PC-3 (cell line): ENCODE measurements at regions not wholly inside any gene's neighbourhood (a gene's known extent, or its start where the extent isn't known, plus 50 kb on each side); places are given as distances from the start of the nearest gene placed in this dataset.

Experiments used
- ATAC-seq: fragments of 200-7000 bp; cut with Tn5 transposase; 2 replicates; pipeline ENCODE4 v1.9.1; 2020; ENCODE audit warnings: mild to moderate bottlenecking, moderate library complexity
- BruUV-seq: library from RNA; stranded (reverse); fragments of 400-500 nt; replicated peaks from 2 replicates; lab custom pipeline; 2021; lab: Mats Ljungman, UMichigan
- CTCF ChIA-PET: fragments of 300-600 bp; sonication (Branson Sonifier 250); formaldehyde crosslinking; loops from one replicate; lab custom pipeline; 2022; ENCODE audit warnings: antibody characterized with exemption; lab: Charles Lee
- POLR2A ChIA-PET: fragments of 300-600 bp; sonication (Branson Sonifier 250); formaldehyde crosslinking; loops from one replicate; lab custom pipeline; 2022; ENCODE audit warnings: antibody characterized with exemption; ENCODE audit not compliant: unreplicated experiment; lab: Charles Lee
- DNase-seq: peaks from one replicate; pipeline ENCODE4 v3.0.0-alpha.2; 2015
- H2AFZ ChIP-seq: fragments of 300-600 bp; sonication (generic); 2 replicates; pipeline ENCODE4 v1.6.0; 2016; ENCODE audit warnings: antibody characterized with exemption, low read length
- H3F3A ChIP-seq: fragments of 300-600 bp; sonication (generic); one replicate; pipeline ENCODE4 v1.6.0; 2017; ENCODE audit warnings: antibody characterized with exemption, low read length, control low read depth, mild to moderate bottlenecking; ENCODE audit not compliant: unreplicated experiment
- H3K27ac ChIP-seq: fragments of 300-600 bp; sonication (generic); 2 replicates; pipeline ENCODE4 v1.5.1; 2016; ENCODE audit warnings: mild to moderate bottlenecking, low read length
- H3K27me3 ChIP-seq: fragments of 300-600 bp; sonication (generic); 2 replicates; pipeline ENCODE4 v1.6.1; 2016; ENCODE audit warnings: low read length, mixed read lengths
- H3K36me3 ChIP-seq: fragments of 300-600 bp; sonication (generic); 2 replicates; pipeline ENCODE4 v1.6.1; 2016; ENCODE audit warnings: low read depth, mixed run types, low read length, mixed read lengths
- H3K4me1 ChIP-seq: fragments of 300-600 bp; sonication (generic); 2 replicates; pipeline ENCODE4 v1.5.1; 2016; ENCODE audit warnings: low read length; ENCODE audit not compliant: insufficient read depth
- H3K4me2 ChIP-seq: fragments of 300-600 bp; sonication (generic); 2 replicates; pipeline ENCODE4 v1.6.0; 2016; ENCODE audit warnings: low read length
- H3K4me3 ChIP-seq: fragments of 300-600 bp; sonication (generic); 2 replicates; pipeline ENCODE4 v1.5.1; 2016; ENCODE audit warnings: mild to moderate bottlenecking, low read length, mixed read lengths
- H3K79me2 ChIP-seq: fragments of 300-600 bp; sonication (generic); 2 replicates; pipeline ENCODE4 v1.6.1; 2017; ENCODE audit warnings: low read length, mixed read lengths
- H3K9ac ChIP-seq: fragments of 300-600 bp; sonication (generic); 2 replicates; pipeline ENCODE4 v1.6.0; 2016; ENCODE audit warnings: mild to moderate bottlenecking, low read length
- H3K9me2 ChIP-seq: fragments of 300-600 bp; sonication (generic); replicated peaks from 2 replicates; pipeline ENCODE4 v1.6.1; 2016; ENCODE audit warnings: mixed run types, low read length, mixed read lengths
- H3K9me3 ChIP-seq: fragments of 300-600 bp; sonication (generic); 2 replicates; pipeline ENCODE4 v1.6.1; 2016; ENCODE audit warnings: low read length, mixed read lengths
- H4K20me1 ChIP-seq: fragments of 300-600 bp; sonication (generic); 2 replicates; pipeline ENCODE4 v1.6.1; 2016; ENCODE audit warnings: low read length, mixed read lengths
- CTCF ChIP-seq: fragments of 300-600 bp; sonication (generic); conservative IDR thresholded peaks from 2 replicates; pipeline ENCODE4 v1.5.1; 2017; ENCODE audit warnings: antibody characterized with exemption, low read depth, mild to moderate bottlenecking, low read length
- EZH2 ChIP-seq: fragments of 300-600 bp; sonication (generic); IDR thresholded peaks from one replicate; pipeline ENCODE4 v1.6.1; 2017; ENCODE audit warnings: antibody characterized with exemption, mild to moderate bottlenecking, low read length; ENCODE audit not compliant: unreplicated experiment
- EZH2phosphoT487 ChIP-seq: fragments of 300-600 bp; sonication (generic); IDR thresholded peaks from 2 replicates; pipeline ENCODE4 v1.6.1; 2018; ENCODE audit warnings: mild to moderate bottlenecking, antibody characterized with exemption, low read length, borderline replicate concordance
- intact Hi-C: fragments of 100-400 bp; cut with micrococcal nuclease; formaldehyde crosslinking; loops from 2 replicates; pipeline ENCODE4 v1.9.0; 2023

- H3K4me3 ChIP-seq: peak overlapping the region; percentile 24; the same call in 1 of the 2 replicates
- H2AFZ ChIP-seq: no peak overlapping the region; the same call in 1 of the 2 replicates
- TF ChIP-seq CTCF (no peak), EZH2 (no peak), EZH2phosphoT487 (no peak)
- no peaks in the 10 kb centered on the region for H3K79me2 ChIP-seq
- H3K27ac ChIP-seq: peak overlapping the region; percentile 93
- H3K9me3 ChIP-seq: no peaks in the 10 kb centered on the region
- no peaks in the 10 kb centered on the region for H3K27me3 ChIP-seq
- no peaks in the 10 kb centered on the region for H3K9me2 ChIP-seq
- intact Hi-C loops: loop anchor here (2.0 to 5.0 kb wide), 3 partner anchors 74 to 358 kb away; no protein-coding TSS in a partner anchor
- BruUV-seq: no TSS peak
- H3K4me2 ChIP-seq: peak overlapping the region; percentile 65
- H3K9ac ChIP-seq: peak overlapping the region; percentile 42
- ATAC-seq: peak; percentile 77
- H3K4me1 ChIP-seq: peaks cover 44% of the 10 kb centered on the region
- POLR2A ChIA-PET: no interaction called here
- DNase-seq: peak; percentile 81
- H3F3A ChIP-seq: peaks cover 11% of the 10 kb centered on the region
- CTCF ChIA-PET: no interaction called here
- H3K36me3 ChIP-seq: no peaks in the 10 kb centered on the region
- no peaks in the 10 kb centered on the region for H4K20me1 ChIP-seq
Measured at GRCh38 chr4:19381068-19381467, 870.6 kb upstream of the SLIT2 start.

GRCh38 chr4:19380600-19380999, 871.1 kb upstream of the SLIT2 start:
- Histone ChIP-seq H2AFZ (no peak overlapping the region; the same call in 1 of the 2 replicates), H3K9me3 (no peaks in the 10 kb centered on the region), H3K9me2 (no peaks in the 10 kb centered on the region), H3K27me3 (no peaks in the 10 kb centered on the region), H4K20me1 (no peaks in the 10 kb centered on the region), H3K4me1 (peaks cover 44% of the 10 kb centered on the region), H3K79me2 (no peaks in the 10 kb centered on the region), H3K9ac (peak overlapping the region; percentile 42), H3K36me3 (no peaks in the 10 kb centered on the region), H3K27ac (peak overlapping the region; percentile 93), H3K4me3 (peak overlapping the region; percentile 24; the same call in 1 of the 2 replicates), H3F3A (peaks cover 11% of the 10 kb centered on the region), H3K4me2 (peak overlapping the region; percentile 65)
- CTCF ChIA-PET: no interaction called here
- DNase-seq (peak; percentile 64), ATAC-seq (peak; percentile 76)
- TF ChIP-seq EZH2 (no peak), EZH2phosphoT487 (no peak), CTCF (no peak)
- BruUV-seq: no TSS peak
- POLR2A ChIA-PET: interaction anchor here (0.6 kb wide), 1 partner anchor 23 kb away, joined by 3 read pairs; no protein-coding TSS in a partner anchor
- intact Hi-C loops: loop anchor here (2.0 to 5.0 kb wide), 3 partner anchors 73 to 358 kb away; no protein-coding TSS in a partner anchor

GRCh38 chr4:19379191-19379708, 872.5 kb upstream of the SLIT2 start:
- Histone ChIP-seq H3K27ac (no peak overlapping the region), H3K4me2 (peak overlapping the region; percentile 65; the same call in 1 of the 2 replicates), H3F3A (peaks cover 11% of the 10 kb centered on the region), H3K9me2 (no peaks in the 10 kb centered on the region), H3K27me3 (no peaks in the 10 kb centered on the region), H2AFZ (no peak overlapping the region), H3K9ac (no peak overlapping the region), H3K79me2 (no peaks in the 10 kb centered on the region), H3K4me1 (peaks cover 44% of the 10 kb centered on the region), H3K36me3 (no peaks in the 10 kb centered on the region), H4K20me1 (no peaks in the 10 kb centered on the region), H3K4me3 (no peak overlapping the region), H3K9me3 (no peaks in the 10 kb centered on the region)
- ATAC-seq: peak; percentile 53
- POLR2A ChIA-PET: interaction anchor here (0.5 kb wide), 1 partner anchor 21 kb away, joined by 4 read pairs; no protein-coding TSS in a partner anchor
- BruUV-seq: no TSS peak
- CTCF ChIA-PET: no interaction called here
- peak; percentile 81 for DNase-seq
- intact Hi-C loops: no loop called here
- TF ChIP-seq EZH2 (no peak), EZH2phosphoT487 (no peak), CTCF (no peak)
